ENCODE measurements at regions not wholly inside any gene's neighbourhood (a gene's known extent, or its start where the extent isn't known, plus 50 kb on each side); places are given as distances from the start of the nearest gene placed in this dataset.
A peak's percentile ranks its signal among the peaks of the same experiment; 100 is the strongest.

DNA sequence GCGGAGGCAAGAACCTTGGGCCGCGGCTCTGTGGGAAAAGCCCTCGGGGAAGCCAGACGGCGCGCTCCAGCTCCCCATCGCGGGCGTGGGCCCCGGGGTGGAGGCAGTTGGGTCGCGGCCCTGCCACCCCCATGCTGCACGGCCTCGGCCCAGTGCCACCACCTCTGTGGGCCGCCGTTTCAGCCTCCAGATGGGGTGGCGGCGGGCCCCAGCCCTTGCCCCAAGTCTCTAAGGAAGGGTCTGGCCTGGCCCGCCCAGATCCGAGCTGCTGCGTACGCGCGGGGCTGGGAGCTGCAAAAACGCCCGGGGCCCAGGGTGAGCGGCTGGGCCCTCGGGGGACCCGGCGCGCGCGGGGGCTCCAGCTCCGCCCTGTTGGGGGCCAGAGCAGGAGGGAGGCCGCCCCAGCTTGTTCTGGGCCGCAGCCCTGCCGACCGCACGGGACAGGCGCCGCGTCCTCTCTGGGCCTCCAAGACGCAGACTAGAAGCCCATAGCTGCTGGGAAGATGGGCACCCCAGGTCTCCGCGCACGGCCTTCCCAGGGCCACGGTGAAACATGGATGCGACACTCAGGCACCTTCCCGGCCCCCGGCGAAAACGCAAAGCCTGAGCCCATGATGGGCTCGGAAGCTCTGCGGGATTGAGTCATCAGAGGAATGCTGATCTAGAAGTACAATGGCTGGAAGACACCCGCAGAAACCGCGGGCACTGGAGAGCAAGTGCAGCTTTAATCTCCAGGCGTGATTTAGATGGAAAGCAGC, 110.1 kb downstream of the KCTD15 start:
- ATAC-seq (replicated peaks): peak; percentile 37

DNA sequence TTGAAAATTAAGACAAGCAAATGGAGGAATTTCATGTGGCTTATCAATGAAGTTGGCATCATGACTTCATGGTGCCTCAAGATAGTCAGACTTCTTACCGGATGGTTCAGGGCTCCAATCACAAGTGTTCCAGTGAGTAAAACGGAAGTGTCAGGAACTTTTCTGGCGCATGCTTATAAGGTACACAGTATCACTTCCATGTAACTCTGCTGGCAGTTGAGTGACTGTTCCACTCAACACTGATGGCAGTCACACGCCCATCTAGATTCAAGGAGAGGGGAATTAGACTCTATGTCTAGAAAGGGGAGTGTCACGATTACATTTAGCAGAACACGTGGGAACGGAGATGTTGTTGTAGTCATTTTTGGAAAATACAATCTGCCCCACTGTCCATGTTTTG, 114.3 kb downstream of the KCTD15 start:
- H3K9me3 Mint-ChIP-seq: no peaks in the 10 kb centered on the region
- no peak overlapping the region for H3K27ac Mint-ChIP-seq
- no peak for ATAC-seq (replicated peaks)
- H3K4me1 Mint-ChIP-seq: no peaks in the 10 kb centered on the region
- H3K27me3 Mint-ChIP-seq: peaks cover 22% of the 10 kb centered on the region
- no peak overlapping the region for H3K4me3 Mint-ChIP-seq
- H3K36me3 Mint-ChIP-seq (ENCODE audit: low read depth): no peaks in the 10 kb centered on the region

More for the DNA sequence above, 110.1 kb downstream of the KCTD15 start:
- Mint-ChIP-seq H3K4me3 (no peak overlapping the region), H3K27ac (no peak overlapping the region), H3K4me1 (peaks cover 4% of the 10 kb centered on the region), H3K36me3 (ENCODE audit: low read depth) (no peaks in the 10 kb centered on the region), H3K27me3 (peaks cover 29% of the 10 kb centered on the region), H3K9me3 (no peaks in the 10 kb centered on the region)

DNA sequence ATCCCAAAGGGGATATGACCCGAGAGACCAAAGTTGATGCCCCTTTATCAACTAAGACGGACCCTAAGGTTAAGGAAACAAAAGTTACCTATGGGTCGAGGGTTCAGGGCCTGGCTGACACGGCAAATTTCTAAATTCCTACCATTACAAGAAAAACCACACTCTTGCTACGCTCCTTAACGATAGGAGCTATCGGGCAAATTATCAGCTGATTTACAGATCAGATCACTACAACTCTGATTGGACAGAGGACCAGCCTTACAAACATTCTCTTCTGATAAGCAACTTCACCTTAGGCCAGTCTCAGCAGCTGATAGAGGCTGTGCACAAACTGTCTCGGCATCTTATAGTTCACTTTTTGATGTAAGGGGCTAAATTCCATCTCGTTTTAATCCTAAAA, 117.9 kb downstream of the KCTD15 start:
- Mint-ChIP-seq H3K9me3 (no peaks in the 10 kb centered on the region), H3K36me3 (ENCODE audit: low read depth) (no peaks in the 10 kb centered on the region), H3K27me3 (peaks cover 29% of the 10 kb centered on the region), H3K4me3 (no peak overlapping the region), H3K4me1 (no peaks in the 10 kb centered on the region), H3K27ac (no peak overlapping the region)
- ATAC-seq (replicated peaks): no peak

DNA sequence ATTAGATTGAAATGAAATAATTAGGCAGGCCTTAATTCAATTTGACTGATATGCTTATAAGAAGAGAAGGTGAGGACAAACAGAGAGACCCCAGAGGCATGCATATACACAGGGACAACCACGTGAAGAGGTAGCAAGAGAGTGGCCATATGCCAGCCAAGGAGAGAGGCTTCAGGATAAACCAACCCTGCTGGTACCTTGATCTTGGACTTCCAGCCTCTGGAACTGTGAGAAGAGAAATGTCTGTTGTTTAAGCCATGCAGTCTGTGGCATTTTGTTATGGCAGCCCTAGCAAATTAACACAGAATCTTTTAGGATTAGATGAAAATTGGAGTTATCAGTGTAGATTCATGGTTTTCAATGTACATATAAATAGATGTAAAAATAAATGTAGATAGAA, 120.1 kb downstream of the KCTD15 start:
- no peak for ATAC-seq (replicated peaks)
- Mint-ChIP-seq H3K36me3 (ENCODE audit: low read depth) (no peaks in the 10 kb centered on the region), H3K27me3 (peaks cover 27% of the 10 kb centered on the region), H3K9me3 (no peaks in the 10 kb centered on the region), H3K27ac (no peak overlapping the region), H3K4me1 (no peaks in the 10 kb centered on the region), H3K4me3 (no peak overlapping the region)

DNA sequence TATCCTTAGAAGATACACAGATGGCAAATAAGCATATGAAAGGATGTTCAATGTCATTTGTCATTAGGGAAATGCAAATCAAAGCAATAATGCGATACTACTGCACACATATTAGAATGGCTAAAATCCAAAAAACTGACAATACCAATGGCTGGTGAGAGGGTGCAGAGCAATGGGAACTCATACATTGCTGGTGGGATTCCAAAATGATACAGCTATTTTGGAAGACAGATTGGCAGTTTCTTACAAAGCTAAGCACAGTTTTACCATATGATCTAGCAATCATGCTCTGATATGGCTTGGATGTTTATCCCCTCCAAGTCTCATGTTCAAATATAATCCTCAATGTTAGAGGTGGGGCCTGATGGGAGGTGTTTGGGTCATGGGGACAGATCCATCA, 122.6 kb downstream of the KCTD15 start:
- no peak for ATAC-seq (replicated peaks)
- no peaks in the 10 kb centered on the region for H3K9me3 Mint-ChIP-seq
- peaks cover 18% of the 10 kb centered on the region for H3K27me3 Mint-ChIP-seq
- H3K4me3 Mint-ChIP-seq: no peak overlapping the region
- H3K4me1 Mint-ChIP-seq: no peaks in the 10 kb centered on the region
- H3K27ac Mint-ChIP-seq: no peak overlapping the region
- no peaks in the 10 kb centered on the region for H3K36me3 Mint-ChIP-seq (ENCODE audit: low read depth)

DNA sequence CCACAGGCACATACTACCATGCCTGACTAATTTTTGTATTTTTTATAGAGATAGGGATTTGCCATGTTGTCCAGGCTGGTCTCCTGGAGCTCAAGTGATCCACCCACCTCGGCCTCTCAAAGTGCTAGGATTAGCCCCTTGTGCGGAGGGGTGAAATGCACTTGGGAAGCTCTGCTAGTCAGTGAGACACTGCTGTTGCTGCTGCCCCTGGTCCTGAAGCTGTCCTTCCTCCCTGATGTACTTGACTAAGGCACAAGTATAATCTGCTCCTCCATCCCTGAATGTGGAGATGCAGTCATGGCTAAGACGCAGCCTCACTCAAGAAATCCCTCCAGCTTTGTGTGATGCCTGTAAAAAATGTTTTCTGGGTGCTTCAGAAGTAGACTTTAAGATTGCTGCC, 124.5 kb downstream of the KCTD15 start:
- Mint-ChIP-seq H3K27me3 (peaks cover 23% of the 10 kb centered on the region), H3K4me3 (no peak overlapping the region), H3K9me3 (no peaks in the 10 kb centered on the region), H3K27ac (no peak overlapping the region), H3K36me3 (ENCODE audit: low read depth) (no peaks in the 10 kb centered on the region), H3K4me1 (no peaks in the 10 kb centered on the region)
- no peak for ATAC-seq (replicated peaks)

DNA sequence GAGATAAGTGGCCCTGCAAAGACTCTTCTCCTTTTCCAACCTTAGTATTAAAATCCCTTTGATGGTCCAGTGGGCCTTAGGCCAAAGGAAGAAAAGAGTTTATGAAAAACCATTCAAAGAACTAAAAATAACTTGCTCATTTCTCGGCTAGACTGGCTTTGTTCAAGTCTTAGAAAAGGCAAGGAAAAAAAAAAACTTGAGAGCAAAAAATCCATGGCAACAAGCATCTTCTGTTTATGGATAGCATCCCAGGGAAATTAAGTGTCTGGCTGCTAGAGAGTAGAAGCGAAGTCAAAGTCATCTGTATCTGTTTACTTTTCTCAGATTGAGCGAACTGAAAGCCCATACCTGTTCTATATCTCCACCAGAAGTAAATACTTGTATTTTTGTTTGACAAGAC, 129.6 kb downstream of the KCTD15 start:
- ATAC-seq (replicated peaks): no peak
- no peaks in the 10 kb centered on the region for H3K9me3 Mint-ChIP-seq
- no peaks in the 10 kb centered on the region for H3K4me1 Mint-ChIP-seq
- no peak overlapping the region for H3K27ac Mint-ChIP-seq
- H3K36me3 Mint-ChIP-seq (ENCODE audit: low read depth): no peaks in the 10 kb centered on the region
- no peak overlapping the region for H3K4me3 Mint-ChIP-seq
- peaks cover 11% of the 10 kb centered on the region for H3K27me3 Mint-ChIP-seq

DNA sequence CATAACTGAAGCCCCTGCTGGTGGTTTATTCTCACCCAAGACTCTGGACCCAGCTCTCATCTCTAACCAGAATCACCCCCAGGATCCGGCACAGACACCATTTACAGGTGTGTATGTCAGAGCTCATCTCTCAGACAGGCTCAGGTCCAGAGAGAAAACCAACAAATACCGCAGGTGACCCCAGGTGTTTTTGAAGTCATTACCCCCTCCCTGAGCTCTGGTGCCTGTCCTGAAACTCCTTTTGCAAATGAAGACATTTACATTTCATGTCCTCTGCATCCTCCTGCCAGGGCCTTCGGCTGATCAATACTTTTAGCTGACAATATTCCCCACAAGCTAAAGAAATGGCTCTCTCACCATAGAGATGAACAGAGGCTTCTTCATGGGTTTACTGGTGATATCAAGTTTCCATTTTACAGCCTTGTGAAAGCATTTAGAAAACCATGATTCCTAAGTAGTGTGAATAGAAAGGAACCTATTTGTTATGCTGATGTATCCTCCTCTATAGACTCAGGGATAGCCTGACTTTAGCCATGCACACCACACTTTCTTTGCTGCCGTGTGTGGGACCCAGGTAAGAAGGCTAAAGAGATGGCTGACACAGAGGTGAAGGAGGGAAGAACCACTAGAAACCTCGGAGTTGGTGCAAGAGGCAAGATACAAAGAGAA, 131.3 kb downstream of the KCTD15 start:
- no peak for ATAC-seq (replicated peaks)
- Mint-ChIP-seq H3K4me1 (no peaks in the 10 kb centered on the region), H3K9me3 (no peaks in the 10 kb centered on the region), H3K27ac (no peak overlapping the region), H3K27me3 (peaks cover 11% of the 10 kb centered on the region), H3K4me3 (no peak overlapping the region), H3K36me3 (ENCODE audit: low read depth) (no peaks in the 10 kb centered on the region)

DNA sequence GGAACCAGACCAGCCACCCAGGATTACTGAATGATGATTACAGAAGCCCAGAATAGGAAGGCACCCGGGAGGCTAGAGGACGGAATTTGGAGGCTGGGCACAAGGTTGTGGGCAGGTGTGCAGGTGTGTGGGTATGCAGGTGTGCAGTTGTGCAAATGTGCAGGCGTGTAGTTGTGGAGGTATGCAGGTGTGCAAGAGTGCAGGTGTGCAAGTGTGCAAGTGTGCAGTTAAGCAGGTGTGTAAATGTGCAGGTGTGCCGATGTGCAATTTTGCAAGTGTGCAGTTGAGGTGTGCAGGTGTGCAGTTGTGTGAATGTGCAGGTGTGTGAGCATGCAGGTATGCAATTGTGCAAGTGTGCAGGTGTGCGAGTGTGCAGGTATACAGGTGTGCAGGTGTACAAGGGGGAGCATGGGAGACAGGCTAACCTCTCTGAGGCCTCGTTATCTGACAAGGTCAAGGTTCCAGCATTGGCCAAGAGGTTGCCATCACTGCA, 131.8 kb downstream of the KCTD15 start:
- ATAC-seq (replicated peaks): no peak
- Mint-ChIP-seq H3K27me3 (peaks cover 11% of the 10 kb centered on the region), H3K27ac (no peak overlapping the region), H3K4me3 (no peak overlapping the region), H3K36me3 (ENCODE audit: low read depth) (no peaks in the 10 kb centered on the region), H3K9me3 (no peaks in the 10 kb centered on the region), H3K4me1 (no peaks in the 10 kb centered on the region)

DNA sequence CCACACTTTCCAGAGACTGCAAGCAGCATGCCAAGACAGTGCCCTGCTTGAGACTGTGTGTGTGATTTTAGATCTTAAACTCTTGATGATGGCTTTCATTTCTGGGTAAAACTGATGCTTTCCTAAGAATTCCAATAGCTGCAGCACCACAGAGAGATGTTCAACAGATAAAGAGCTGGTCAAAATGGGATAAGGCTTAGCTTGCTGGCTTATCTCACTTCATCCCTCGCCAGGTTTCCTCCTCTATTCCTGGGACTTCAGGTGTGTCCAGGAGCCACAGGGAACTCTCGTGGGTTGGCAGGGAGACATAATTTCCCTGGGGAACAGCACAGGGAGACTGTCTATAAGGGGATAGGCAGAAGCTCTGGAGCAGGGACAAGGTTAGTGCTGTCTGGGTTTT, 137.3 kb downstream of the KCTD15 start:
- ATAC-seq (replicated peaks): no peak
- H3K4me1 Mint-ChIP-seq: no peaks in the 10 kb centered on the region
- no peaks in the 10 kb centered on the region for H3K36me3 Mint-ChIP-seq (ENCODE audit: low read depth)
- H3K4me3 Mint-ChIP-seq: no peak overlapping the region
- no peaks in the 10 kb centered on the region for H3K9me3 Mint-ChIP-seq
- H3K27me3 Mint-ChIP-seq: peaks cover 7% of the 10 kb centered on the region
- no peak overlapping the region for H3K27ac Mint-ChIP-seq

DNA sequence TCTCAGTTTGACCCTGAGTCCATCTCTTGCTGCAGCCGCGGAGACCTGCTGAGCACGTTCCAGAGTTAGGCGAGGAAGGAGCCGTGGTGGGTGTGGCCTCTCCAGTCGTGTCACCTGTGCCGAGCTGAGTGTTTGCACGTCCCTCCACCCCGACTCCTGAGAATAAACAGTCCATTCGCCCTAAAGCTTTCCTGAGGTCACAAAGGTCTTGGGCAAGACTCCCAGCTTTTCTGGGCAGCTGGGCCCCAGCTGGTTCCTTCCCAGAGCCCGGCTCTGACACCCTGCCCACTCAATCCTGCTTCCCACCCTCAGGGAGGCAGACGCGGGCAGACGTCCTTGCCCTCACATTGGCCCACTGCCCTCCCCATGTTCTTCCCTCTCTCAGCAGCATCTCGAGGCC, 142.2 kb downstream of the KCTD15 start:
- Mint-ChIP-seq H3K27ac (no peak overlapping the region), H3K9me3 (no peaks in the 10 kb centered on the region), H3K4me1 (no peaks in the 10 kb centered on the region), H3K36me3 (ENCODE audit: low read depth) (no peaks in the 10 kb centered on the region), H3K4me3 (no peak overlapping the region), H3K27me3 (peaks cover 15% of the 10 kb centered on the region)
- ATAC-seq (replicated peaks): no peak

DNA sequence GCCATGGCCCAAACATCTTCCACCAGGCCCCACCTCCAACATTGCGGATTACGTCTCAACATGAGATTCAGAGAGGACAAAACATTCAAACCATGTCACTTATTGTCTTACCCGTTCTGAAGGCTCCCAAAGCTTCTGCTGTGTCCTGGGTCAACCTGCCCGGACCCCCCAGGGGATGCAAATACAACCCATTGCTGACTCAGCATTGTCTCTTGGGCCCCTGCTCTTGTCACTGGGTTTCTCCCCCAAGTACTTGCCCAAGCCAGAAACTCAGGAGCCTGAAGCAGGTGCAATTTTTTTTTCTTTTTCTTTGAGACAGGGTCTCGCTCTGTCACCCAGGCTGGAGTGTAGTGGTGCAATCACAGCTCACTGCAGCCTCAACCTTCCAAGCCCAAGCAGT, 144.5 kb downstream of the KCTD15 start:
- H3K4me1 Mint-ChIP-seq: no peaks in the 10 kb centered on the region

DNA sequence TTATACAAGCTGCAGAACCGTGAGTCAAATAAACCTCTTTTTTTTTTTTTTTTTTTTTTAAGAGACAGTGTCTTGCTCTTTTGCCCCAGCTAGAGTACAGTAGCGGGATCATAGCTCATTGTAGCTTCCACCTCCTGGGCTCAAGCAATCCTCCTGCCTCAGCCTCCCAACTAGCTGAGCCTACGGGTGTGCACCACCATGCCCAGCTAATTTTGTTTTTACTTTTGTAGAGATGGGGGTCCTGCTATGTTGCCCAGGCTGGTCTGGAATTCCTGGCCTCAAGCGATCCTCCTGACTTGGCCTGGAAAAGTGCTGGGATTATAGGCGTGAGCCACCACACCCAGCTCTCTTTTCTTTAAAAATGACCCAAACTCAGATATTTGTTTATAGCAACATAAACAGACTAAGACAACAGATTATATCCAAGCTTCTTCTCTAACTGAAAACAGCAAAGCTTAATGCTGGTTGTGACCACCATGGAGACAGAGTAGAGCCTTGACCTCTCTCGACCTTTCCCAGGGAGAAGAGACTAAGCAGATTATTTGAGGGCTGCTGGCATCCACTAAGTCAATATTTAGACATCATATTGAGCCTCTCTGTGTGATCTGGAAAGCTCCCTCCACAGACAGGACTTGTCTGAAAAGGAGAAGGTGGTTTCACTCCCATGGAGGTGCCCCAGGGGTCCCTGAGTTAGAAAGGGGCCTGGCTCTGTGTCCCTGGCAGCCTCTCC, 150.0 kb downstream of the KCTD15 start:
- no peak for ATAC-seq (replicated peaks)
- no peaks in the 10 kb centered on the region for H3K36me3 Mint-ChIP-seq (ENCODE audit: low read depth)

More for the DNA sequence above, 144.5 kb downstream of the KCTD15 start:
- Mint-ChIP-seq H3K27ac (no peak overlapping the region), H3K36me3 (ENCODE audit: low read depth) (no peaks in the 10 kb centered on the region), H3K4me3 (no peak overlapping the region), H3K27me3 (peaks cover 9% of the 10 kb centered on the region), H3K9me3 (no peaks in the 10 kb centered on the region)
- no peak for ATAC-seq (replicated peaks)

DNA sequence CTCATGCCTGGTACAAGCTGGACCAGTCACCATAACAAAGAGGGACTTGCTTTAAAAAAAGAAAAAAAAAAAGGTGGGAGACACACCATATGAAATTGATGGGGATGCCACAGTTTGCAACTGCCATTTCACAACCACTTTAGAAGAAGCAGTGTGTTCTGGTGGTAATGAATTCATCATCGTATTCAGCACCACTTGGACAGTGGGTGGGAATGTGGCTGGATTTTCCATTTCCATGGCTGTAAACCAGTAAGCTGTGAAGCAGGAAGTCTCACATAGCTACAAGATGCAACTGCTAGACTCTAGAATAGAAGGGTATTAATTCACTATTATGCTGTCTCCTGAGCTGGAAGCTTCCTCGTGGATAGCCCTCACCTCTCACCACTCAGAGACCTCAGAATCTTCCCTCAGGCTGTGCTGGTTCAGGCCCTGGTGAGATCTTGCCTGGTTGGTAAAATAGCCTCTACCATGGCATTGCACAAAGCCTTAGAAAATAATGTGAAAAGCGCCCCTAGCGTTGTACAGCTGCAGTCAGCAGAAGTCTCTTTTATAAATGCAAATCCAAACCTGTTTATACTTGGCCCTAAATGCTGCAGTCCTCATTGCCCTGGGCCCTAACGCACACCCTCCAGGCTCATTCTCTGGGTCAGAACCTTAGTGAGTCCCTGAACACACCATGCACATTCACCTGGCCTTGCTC, 150.7 kb downstream of the KCTD15 start:
- Mint-ChIP-seq H3K4me1 (no peaks in the 10 kb centered on the region), H3K36me3 (ENCODE audit: low read depth) (no peaks in the 10 kb centered on the region), H3K27ac (no peak overlapping the region), H3K27me3 (peaks cover 17% of the 10 kb centered on the region), H3K4me3 (no peak overlapping the region), H3K9me3 (no peaks in the 10 kb centered on the region)
- ATAC-seq (replicated peaks): no peak

More for the DNA sequence above, 150.0 kb downstream of the KCTD15 start:
- Mint-ChIP-seq H3K9me3 (no peaks in the 10 kb centered on the region), H3K27ac (no peak overlapping the region), H3K27me3 (peaks cover 21% of the 10 kb centered on the region), H3K4me3 (no peak overlapping the region), H3K4me1 (no peaks in the 10 kb centered on the region)

All from activated T-helper 17 cell treated with anti-CD3 and anti-CD28 coated beads, Interleukin-2, amount 50 U/mL, for 72 hours (primary cell).